Osteoblast (primary cell): ENCODE measurements at regions not wholly inside any gene's neighbourhood (a gene's known extent, or its start where the extent isn't known, plus 50 kb on each side); places are given as distances from the start of the nearest gene placed in this dataset.

Experiments used
- DNase-seq: peaks from one replicate; pipeline ENCODE4 v3.0.0; 2011; ENCODE audit warnings: low spot score, mixed read lengths; ENCODE audit not compliant: insufficient read length; ENCODE audit errors: missing footprints
- H2AFZ ChIP-seq: 2 replicates; pipeline ENCODE4 v1.6.0; 2011; ENCODE audit warnings: mild to moderate bottlenecking, low read length
- H3K27ac ChIP-seq: 2 replicates; pipeline ENCODE4 v1.5.1; 2011; ENCODE audit warnings: mild to moderate bottlenecking, low read depth, low read length, moderate library complexity
- H3K27me3 ChIP-seq: 2 replicates; pipeline ENCODE4 v1.6.0; 2012; ENCODE audit warnings: mild to moderate bottlenecking, control low read depth, inconsistent platforms, low read length, moderate library complexity; ENCODE audit not compliant: insufficient read depth
- H3K36me3 ChIP-seq: 2 replicates; pipeline ENCODE4 v1.5.1; 2011; ENCODE audit warnings: mild to moderate bottlenecking, low read length, control low read depth, moderate library complexity; ENCODE audit not compliant: insufficient read depth
- H3K4me1 ChIP-seq: 2 replicates; pipeline ENCODE4 v1.5.1; 2011; ENCODE audit warnings: mild to moderate bottlenecking, low read length, control low read depth, moderate library complexity; ENCODE audit not compliant: insufficient read depth
- H3K4me2 ChIP-seq: 2 replicates; pipeline ENCODE4 v1.6.0; 2011; ENCODE audit warnings: mild to moderate bottlenecking, low read length; ENCODE audit not compliant: insufficient read depth
- H3K4me3 ChIP-seq: fragments of 200-600 bp; sonication (generic); 3 replicates; pipeline ENCODE4 v1.5.1; 2012; ENCODE audit warnings: mild to moderate bottlenecking, low read length, inconsistent platforms; ENCODE audit not compliant: insufficient read depth
- H3K79me2 ChIP-seq: 2 replicates; pipeline ENCODE4 v1.6.0; 2012; ENCODE audit warnings: mild to moderate bottlenecking, low read length, control low read depth, inconsistent platforms; ENCODE audit not compliant: insufficient read depth
- H3K9me3 ChIP-seq: 2 replicates; pipeline ENCODE4 v1.5.1; 2011; ENCODE audit warnings: low read depth, low read length, control low read depth
- H4K20me1 ChIP-seq: 2 replicates; pipeline ENCODE4 v1.6.0; 2012; ENCODE audit warnings: mild to moderate bottlenecking, low read length, control low read depth; ENCODE audit not compliant: insufficient read depth
- CTCF ChIP-seq: IDR thresholded peaks from 2 replicates; pipeline ENCODE4 v1.5.1; 2011; ENCODE audit warnings: mild to moderate bottlenecking, low read depth, low read length, moderate library complexity; ENCODE audit errors: extremely low read depth

- Histone ChIP-seq H3K36me3 (no peaks in the 10 kb centered on the region), H3K4me1 (no peaks in the 10 kb centered on the region), H3K27ac (no peak overlapping the region), H3K79me2 (no peaks in the 10 kb centered on the region), H3K4me2 (no peak overlapping the region), H3K9me3 (no peaks in the 10 kb centered on the region), H4K20me1 (no peaks in the 10 kb centered on the region), H3K27me3 (no peaks in the 10 kb centered on the region), H2AFZ (no peak overlapping the region), H3K4me3 (no peak overlapping the region)
- no peak for DNase-seq
- TF ChIP-seq CTCF, result no peak
Observed at GRCh38 chr15:53166684-53167201, 376.6 kb upstream of the ONECUT1 start.

- no peaks in the 10 kb centered on the region for H3K79me2 ChIP-seq
- no peaks in the 10 kb centered on the region for H3K27me3 ChIP-seq
- H3K36me3 ChIP-seq, result no peaks in the 10 kb centered on the region
- DNase-seq, result peak; percentile 41
- H3K4me2 ChIP-seq, result no peak overlapping the region
- H2AFZ ChIP-seq, result no peak overlapping the region
- H3K27ac ChIP-seq, result no peak overlapping the region
- H3K9me3 ChIP-seq, result no peaks in the 10 kb centered on the region
- H4K20me1 ChIP-seq, result no peaks in the 10 kb centered on the region
- no peaks in the 10 kb centered on the region for H3K4me1 ChIP-seq
- H3K4me3 ChIP-seq, result no peak overlapping the region
- no peak for TF ChIP-seq CTCF
Observed at GRCh38 chr15:53165988-53166683, 376.0 kb upstream of the ONECUT1 start.

GRCh38 chr15:53160092-53160704 lies 370.1 kb upstream of the ONECUT1 start:
- H3K36me3 ChIP-seq, result no peaks in the 10 kb centered on the region
- no peak overlapping the region for H2AFZ ChIP-seq
- no peak overlapping the region for H3K4me3 ChIP-seq
- no peak overlapping the region for H3K27ac ChIP-seq
- H3K9me3 ChIP-seq, result no peaks in the 10 kb centered on the region
- no peaks in the 10 kb centered on the region for H3K4me1 ChIP-seq
- no peak overlapping the region for H3K4me2 ChIP-seq
- no peak for TF ChIP-seq CTCF
- no peaks in the 10 kb centered on the region for H4K20me1 ChIP-seq
- H3K79me2 ChIP-seq, result no peaks in the 10 kb centered on the region
- DNase-seq, result no peak
- H3K27me3 ChIP-seq, result no peaks in the 10 kb centered on the region

- Histone ChIP-seq H3K27ac (no peak overlapping the region), H3K27me3 (no peaks in the 10 kb centered on the region), H3K4me3 (no peak overlapping the region), H3K9me3 (no peaks in the 10 kb centered on the region), H2AFZ (no peak overlapping the region), H3K36me3 (no peaks in the 10 kb centered on the region), H3K4me2 (no peak overlapping the region), H4K20me1 (no peaks in the 10 kb centered on the region), H3K4me1 (no peaks in the 10 kb centered on the region), H3K79me2 (no peaks in the 10 kb centered on the region)
- no peak for TF ChIP-seq CTCF
- no peak for DNase-seq
Observed at GRCh38 chr15:53159458-53159857, 369.3 kb upstream of the ONECUT1 start.
